SU-DHL-6 (cell line): ENCODE measurements at regions not wholly inside any gene's neighbourhood (a gene's known extent, or its start where the extent isn't known, plus 50 kb on each side); places are given as distances from the start of the nearest gene placed in this dataset.

Experiments
- EZH2phosphoT487 ChIP-seq: fragments of 200-600 bp; sonication (generic), shearing (Covaris generic); conservative IDR thresholded peaks from 2 replicates; pipeline ENCODE4 v1.6.1; 2018; ENCODE audit warnings: mild to moderate bottlenecking, antibody characterized with exemption, low read length, moderate library complexity, mixed read lengths
- TF ChIP-seq, protein P1 (sequence below): fragments of 200-600 bp; sonication (generic); IDR thresholded peaks from one replicate; pipeline ENCODE4 v1.5.1; 2017; ENCODE audit warnings: antibody characterized with exemption, mild to moderate bottlenecking, low read length, moderate library complexity; ENCODE audit not compliant: insufficient read depth, poor library complexity, severe bottlenecking

DNA sequence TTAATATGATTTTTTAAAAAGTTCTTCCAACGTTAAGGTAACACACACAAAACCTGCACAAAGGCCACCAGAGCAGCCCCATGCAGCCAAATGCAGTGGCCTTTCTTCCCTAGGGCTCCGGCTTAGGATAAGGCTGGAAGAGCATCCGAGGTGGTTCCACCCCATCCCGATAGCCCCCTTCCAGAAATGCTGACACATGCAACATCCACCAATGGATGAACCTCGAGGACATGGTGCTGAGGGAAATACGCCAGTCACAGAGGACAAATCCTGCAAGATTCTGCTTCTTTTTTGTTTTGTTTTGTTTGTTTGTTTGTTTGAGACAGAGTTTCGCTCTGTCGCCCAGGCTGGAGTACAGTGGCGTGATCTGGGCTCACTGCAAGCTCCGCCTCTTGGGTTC, 199.3 kb upstream of the NSMCE3 start:
- TF ChIP-seq, protein P1, sequence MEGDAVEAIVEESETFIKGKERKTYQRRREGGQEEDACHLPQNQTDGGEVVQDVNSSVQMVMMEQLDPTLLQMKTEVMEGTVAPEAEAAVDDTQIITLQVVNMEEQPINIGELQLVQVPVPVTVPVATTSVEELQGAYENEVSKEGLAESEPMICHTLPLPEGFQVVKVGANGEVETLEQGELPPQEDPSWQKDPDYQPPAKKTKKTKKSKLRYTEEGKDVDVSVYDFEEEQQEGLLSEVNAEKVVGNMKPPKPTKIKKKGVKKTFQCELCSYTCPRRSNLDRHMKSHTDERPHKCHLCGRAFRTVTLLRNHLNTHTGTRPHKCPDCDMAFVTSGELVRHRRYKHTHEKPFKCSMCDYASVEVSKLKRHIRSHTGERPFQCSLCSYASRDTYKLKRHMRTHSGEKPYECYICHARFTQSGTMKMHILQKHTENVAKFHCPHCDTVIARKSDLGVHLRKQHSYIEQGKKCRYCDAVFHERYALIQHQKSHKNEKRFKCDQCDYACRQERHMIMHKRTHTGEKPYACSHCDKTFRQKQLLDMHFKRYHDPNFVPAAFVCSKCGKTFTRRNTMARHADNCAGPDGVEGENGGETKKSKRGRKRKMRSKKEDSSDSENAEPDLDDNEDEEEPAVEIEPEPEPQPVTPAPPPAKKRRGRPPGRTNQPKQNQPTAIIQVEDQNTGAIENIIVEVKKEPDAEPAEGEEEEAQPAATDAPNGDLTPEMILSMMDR: no peak
- no peak for TF ChIP-seq EZH2phosphoT487
